HG02884 (cell line): ENCODE measurements at regions not wholly inside any gene's neighbourhood (a gene's known extent, or its start where the extent isn't known, plus 50 kb on each side); places are given as distances from the start of the nearest gene placed in this dataset.

ENCODE experiments used
- ATAC-seq: cut with Tn5 transposase; IDR thresholded peaks from one replicate; pipeline ENCODE4 v1.9.1; 2021; ENCODE audit warnings: mild to moderate bottlenecking, moderate library complexity; ENCODE audit not compliant: unreplicated experiment

DNA sequence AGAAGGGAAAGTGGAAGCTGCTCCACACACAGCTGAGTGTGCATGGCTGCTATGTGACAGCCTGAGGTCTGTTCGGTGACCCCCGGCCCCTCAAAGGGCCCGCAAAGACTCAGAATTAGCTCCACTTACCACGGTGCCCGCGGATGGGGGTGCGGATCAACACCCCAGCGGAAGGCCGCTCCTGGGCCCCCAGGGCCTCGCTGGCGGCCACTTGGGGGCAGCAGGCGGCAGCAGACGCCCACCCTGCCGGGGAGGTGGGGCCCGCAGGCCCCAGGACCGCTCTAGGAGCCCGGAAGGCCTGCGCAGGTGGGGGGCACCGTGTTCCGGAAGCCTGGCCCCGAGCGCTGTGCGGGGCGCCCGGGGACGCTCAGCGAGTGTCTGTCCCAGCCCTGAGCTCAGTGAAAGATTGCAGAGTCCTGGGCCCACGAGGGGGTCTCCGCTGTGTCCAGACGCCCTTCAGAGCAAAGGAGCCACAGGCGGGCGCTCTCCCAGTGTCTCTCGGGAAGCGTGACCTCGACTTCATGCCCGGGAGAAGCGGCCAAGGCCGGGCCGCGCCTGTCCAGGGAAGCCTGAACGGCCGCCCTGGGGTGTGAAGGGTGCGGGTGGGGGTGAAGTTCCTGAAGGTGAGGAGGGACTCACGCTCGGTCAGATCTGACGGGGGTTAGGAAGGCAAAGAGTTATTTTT lies 118.7 kb downstream of the VAPA start:
- no peak for ATAC-seq

DNA sequence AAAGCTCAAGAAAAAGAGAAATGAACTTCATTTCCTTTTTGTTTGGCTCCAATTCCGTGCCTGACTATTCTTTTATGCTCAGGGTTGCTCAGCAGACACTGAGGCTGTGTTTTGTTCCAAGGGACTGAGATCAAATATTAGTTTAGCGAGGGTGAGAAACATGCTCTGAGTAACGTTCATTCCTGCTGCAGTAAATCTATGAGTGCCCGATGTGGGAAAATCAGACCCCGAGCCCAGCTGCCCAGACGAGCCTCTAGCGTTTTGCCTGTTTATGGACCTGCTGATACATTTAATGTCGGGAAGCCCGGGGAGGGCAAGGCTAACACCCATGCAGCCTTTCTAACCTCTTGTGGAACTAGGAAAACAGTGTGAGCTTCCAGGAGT lies 119.2 kb downstream of the VAPA start:
- ATAC-seq: no peak

DNA sequence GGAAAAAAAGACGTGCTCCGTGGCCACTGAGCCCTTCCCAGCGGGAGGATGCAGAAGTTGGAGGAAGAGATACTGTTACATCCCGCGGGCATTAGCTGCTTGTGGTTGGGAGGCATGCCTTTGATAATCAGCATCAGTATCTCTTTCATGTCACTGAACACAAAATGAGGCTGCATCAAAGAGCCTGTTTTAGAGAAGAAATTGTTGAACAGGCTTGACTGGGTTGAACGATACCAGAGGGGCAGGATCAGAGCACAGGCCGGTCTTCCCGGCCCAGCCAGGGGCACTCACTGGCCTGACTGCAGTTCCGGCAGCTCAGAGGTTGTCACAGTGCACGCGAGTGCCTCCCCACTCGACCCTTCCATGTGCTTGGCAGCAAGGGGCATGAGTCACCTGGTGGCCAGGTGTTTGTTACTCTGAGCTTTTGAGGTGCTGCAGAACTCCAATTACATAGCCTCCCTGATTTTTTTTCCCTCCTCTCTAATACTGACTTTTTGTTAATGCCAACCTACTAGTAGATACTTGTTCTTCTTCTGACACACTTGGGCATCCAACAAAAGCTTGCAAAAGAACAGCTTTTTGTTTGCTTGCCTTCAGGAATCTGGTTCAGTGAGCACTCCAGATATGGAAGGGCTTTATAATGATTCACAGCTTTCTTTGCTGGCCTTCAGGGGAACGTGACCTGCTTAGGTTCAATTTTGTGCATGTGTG lies 121.6 kb downstream of the VAPA start:
- no peak for ATAC-seq

DNA sequence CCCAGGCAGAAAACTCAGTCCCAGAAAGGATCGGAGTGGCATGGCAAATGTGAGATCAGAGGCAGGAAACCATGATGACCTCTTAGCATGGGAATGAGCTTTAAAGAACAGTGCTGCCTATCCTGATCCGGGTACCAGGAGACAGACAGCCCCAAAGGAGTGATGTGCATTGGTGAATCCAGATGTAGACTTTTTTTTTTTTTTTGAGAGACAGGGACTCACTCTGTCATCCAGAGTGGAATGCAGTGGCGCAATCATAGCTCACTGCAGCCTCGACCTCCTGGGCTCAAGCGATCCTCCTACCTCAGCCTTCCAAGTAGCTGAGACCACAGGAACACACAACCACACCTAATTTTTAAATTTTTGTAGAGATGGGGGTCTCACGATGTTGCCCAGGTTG lies 122.7 kb downstream of the VAPA start:
- ATAC-seq: no peak

DNA sequence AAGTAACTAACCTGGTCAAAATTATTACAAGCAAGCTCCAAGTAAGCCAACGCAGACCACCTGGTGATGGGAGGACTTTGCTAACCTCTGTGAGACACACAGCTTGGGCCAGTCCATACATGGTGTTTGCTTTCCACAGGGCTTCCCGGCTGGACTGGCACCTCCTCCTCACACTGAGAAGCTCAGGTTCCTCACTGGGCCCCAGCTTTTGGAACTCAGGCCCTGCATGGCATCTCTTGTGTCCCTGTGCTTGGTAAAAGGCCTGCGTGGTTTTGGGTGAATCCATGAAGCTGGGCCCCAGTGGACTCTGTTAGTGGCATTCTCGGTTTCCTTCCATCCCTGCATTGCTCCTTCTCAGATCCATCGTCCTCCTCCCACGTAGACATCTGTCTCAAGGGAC lies 123.4 kb downstream of the VAPA start:
- ATAC-seq: no peak

DNA sequence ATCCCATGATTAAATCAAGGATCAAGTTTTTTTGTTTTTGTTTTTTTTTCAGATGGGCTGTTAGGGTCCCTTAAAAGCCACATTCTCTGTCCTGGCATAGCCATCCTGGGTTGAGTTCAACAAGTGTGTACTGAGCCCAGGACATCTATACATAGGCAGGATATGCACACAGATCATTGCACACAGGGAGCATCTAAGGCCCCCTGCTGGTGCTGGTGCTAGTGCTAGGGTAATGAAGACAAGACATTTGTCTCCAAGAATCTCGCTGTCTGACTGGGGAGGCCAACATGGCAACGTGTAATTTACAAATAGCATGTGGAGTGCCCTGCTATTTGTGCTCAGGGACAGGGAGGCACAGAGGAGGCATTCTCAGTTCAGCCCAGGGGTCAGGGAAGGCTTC lies 124.5 kb downstream of the VAPA start:
- ATAC-seq: no peak

DNA sequence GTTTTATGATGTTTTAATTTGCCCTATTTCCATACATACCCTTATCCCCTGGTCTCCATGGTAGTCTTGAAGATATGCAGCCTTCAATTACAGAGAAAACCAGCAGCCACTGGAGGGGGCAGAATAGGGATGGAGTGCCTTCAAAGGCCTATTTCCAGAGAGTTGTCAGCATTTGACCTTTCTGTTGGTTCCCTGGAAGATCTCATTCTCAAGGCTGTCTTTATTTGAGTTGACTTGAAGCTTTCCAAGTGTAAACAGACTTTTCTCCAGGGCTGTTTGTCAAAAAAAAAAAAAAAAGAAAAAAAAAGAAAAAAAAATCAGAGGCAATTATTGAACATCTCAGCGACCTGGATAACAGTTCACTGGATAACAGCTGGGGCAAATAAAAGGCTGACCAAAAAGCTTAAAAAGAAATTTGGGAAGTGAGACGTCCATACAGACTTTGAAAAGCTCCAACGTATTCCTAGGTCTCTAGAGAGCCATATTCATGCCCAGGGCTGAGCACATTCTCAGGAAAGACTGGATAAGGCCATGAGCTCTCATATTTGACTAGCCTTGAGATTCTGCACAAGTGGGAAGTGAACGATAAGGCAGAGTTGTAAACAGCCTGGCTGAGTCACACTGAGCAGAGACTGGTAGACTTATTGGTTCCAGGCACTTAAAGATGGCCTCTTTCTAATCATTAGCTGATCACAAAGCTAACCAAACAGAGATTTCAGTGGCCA lies 126.6 kb downstream of the VAPA start:
- ATAC-seq: no peak

DNA sequence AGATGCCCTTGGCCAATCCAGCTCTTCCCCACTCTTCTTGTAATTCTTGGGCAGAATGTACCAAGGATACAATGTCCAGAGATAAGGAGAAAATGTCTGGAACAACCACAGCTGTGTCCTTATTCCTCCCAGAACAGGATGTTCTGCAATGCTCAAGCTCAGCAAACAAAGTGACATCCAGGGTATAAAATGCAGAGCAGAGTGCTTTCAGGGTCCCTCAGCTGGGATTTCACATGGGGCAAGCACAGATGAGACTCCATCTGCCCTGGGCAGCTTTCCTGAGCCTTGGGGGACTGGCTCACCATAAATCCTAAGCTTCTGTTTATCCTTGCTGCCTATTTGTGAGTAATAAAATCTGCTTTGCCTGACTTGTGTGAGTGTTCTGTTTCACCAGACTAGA lies 127.4 kb downstream of the VAPA start:
- no peak for ATAC-seq

DNA sequence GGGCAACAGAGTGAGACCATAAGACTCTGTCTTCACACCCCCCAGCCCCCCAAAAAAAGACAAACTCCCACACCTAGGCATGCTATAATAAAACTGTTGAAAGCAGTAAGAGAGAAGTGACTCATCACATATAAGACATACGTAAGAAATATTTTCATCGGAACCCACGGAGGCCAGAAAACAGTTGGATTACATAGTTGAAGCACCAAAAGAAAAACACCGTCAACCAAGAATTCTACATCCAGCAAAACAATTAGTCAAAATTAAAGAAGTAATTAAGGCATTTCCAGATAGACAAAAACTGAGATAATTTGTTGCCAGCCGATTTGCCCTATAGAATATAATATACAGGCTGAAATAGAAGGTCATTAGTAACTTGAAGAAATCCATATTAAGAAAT lies 128.7 kb downstream of the VAPA start:
- no peak for ATAC-seq

DNA sequence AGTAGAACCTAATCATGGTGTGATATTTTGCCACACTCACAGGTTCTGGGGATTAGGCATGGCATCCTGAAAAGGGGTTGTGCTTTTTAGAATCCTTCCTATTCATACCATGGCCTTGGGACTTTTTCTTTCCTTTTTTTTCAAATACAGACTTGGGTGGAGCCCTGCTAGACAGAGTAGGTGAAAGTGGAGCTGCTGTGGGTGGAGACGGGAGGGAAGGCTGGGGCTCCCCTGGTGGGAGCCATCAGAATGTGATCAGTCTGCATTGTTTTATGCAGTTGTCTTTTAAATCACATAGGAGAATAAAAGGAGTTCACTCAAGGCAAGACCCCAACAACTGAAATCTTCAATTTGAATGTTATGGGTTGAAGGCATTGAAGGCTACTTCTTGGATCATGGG lies 130.2 kb downstream of the VAPA start:
- no peak for ATAC-seq

DNA sequence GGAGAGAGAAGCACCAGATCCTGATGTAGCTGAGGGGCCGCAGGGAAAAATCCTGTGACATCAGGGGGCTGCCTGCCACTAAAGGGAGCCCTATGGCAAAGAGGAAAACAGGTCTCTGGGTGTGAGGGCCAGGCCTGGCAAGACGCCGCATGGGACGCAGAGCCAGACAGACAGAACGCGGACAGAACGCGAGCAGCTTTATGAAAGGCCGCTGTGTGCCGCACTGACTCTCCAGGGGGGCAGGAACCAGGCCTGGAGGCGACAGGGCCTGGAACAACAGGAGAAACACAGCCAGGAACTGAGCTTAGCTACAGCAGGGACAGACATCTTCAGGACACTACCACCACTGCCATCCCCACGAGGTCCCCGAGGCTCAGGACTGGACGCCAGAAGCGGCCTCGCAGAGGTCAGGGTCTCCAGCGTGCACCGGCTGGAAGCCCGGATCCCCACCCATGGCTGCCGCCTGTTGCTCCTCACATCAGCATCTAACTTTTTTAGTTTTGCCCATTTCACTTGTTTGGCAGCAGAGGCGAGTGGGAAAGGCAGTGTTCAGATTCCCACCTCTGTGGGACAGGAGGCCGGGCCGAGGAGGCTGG lies 131.6 kb downstream of the VAPA start:
- ATAC-seq: no peak

DNA sequence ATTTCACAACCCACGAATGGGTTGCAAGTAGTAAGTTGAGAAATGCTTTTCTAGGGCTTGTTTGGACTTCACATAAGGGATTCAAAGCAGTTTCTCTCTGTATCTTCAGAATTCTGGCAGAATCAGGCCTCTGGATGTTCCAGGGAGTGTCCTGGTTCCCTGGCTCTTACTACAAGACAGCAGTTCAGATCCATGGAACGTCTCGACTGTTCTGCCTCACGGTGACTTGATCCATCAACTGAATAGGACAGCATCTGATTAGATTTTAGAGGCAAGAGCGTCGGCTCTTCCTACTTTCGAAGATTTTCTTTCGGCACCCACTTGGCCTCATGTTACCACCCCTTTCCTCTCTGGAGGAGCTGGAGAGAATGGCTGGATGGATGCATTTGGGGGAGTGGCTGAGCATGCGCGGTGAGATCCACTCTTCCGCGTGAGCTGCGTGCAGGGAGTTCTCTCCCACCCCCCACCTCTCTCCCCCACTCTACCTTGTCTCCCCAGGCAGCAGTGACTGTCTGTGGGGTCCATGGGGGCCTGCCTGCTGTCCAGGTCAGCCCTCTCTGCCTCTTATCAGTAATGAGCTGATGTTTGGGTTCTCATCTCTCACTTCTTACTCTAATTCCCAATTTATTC lies 132.5 kb downstream of the VAPA start:
- no peak for ATAC-seq

DNA sequence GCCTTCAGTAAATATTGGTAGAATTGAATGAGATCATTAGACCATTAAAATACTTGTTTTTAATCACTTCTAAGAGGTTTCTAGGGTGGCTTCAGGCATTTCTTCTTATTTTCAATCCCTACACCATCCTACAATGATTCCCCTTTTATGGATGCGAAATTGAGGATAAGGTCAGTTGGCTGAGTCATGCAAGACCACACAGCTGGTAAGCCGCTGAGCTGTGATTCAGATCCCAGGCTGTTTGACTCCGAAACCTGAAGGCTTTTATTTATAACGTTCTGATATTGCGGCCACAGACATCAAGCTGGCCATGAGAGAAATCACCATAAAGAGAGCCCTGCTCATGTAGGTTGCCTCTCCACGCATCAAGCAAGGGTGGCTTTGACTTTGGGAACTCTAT lies 133.4 kb downstream of the VAPA start:
- no peak for ATAC-seq

DNA sequence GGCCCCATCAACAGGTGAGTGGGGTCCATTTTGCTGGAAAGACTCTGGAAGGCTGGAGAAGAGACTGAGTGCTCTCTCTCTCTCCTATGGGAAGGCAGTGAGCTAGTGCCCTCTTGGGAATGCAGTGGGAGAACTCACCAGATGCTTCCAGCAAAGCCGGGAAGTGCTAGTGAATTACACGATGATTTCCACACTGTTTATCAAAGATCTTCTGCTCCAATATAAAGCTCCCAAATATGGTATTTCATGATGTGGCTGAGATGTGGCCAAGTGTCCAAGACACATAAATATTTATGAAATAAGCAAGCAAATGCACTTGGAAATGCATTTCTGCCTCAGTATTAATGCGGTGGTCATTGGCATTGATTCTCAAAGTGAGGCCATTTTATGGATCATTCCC lies 135.9 kb downstream of the VAPA start:
- ATAC-seq: no peak

DNA sequence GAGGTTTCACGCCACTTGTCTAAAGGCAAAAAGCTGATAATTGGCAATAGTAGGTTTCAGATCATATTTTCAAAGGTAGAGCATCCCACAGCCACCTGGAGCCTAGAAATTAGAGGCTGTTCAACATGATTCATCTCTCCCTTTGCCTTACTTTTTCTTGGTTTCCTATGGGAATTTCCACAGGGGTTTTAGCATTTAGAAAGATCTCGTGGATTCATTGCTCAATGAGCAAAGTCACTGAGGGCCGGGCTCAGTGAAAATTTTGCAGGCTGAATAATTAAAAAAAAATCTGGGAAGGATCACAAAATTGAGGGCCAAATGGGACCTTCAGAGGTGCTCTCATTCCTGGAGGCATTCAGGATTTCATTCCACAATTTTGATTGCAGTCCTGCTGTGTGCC lies 137.1 kb downstream of the VAPA start:
- no peak for ATAC-seq

DNA sequence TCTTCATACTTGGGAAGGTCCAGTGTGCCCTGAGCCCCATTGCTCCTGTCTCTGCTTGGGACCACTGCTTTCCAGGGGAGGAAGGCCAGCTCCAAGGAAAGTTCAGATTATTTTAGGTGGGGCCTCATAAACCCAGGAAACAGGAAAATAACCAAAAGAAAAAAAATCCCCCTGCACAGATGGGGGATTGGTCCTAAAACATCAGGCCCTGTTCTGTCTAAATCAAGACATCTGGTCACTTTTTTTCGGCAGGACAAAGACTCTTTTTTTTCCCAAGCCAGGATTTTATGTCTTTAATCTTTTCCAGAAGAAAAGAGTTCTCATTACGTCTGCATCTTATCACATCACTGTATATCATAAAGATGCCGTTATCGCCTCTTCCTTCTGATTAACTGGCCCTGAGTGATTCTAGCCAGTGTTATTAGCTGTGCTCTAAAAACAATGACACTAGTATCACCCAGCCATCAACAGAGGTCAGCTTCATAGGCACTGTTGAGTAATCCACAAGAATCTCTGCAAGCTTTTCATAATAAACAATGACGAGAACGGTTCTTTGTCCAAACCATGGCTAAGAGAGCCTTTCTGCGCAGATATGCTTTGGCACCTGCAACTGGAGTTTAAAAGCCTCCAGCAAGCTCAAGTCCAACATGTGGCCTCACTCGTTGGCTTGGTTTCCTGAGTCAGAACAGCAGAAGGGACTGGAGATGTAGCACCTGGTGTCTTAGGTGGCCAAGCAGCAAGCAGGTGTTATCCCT lies 138.2 kb downstream of the VAPA start:
- ATAC-seq: no peak

DNA sequence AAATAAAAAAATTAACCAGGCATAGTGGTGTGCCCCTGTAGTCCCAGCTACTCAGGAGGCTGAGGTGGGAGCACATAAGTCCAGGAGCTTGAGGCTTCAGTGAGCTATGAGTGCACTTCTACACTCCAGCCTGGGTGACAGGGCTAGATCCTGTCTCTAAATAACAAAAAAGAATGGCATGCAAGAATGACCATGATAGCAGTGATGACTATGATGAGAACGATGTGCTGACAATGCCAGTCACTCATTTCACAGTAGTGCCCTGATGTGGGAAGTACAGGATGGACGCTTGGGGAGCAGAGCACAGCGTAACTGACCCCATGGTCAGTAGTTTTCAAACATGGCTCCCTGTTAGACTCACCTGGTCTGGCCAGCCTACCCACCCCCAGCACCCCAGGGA lies 139.1 kb downstream of the VAPA start:
- ATAC-seq: no peak

DNA sequence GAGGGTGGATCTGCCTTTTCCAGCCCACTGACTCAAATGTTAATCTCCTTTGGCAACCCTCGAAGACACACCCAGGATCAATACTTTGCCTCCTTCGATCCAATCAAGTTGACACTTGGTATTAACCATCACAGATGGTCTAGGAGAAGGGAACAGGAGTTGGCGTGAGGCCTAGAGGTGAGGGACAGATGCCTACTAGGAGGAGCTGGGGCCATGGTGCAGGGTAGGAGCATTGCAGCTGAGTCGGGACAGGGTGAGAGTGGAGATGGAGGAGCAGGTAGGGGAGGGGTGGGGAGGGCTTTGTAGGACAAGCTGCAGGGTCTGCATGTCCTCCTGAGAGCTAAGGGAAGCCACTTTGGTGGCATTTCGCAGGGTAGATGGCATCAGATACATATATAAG lies 140.0 kb downstream of the VAPA start:
- no peak for ATAC-seq

DNA sequence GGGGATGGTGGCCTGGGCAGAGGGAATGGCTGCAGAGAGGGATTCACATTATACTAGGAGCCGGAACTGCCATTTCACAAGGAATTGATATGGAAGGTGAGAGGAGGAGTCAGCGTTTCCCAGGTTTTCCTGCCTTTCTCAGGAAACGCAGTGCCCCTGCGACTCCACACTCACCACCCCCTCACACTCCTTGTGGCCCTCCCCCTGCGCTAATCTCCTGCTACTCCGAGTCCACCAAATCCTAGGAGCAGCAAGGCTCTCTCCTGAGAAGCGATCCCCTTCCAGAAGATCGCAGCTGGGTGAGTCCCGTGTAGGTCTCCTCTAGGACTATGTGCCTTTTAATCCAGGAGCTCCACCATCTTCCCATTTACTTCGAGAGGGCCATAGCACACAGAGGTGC lies 140.6 kb downstream of the VAPA start:
- ATAC-seq: no peak

DNA sequence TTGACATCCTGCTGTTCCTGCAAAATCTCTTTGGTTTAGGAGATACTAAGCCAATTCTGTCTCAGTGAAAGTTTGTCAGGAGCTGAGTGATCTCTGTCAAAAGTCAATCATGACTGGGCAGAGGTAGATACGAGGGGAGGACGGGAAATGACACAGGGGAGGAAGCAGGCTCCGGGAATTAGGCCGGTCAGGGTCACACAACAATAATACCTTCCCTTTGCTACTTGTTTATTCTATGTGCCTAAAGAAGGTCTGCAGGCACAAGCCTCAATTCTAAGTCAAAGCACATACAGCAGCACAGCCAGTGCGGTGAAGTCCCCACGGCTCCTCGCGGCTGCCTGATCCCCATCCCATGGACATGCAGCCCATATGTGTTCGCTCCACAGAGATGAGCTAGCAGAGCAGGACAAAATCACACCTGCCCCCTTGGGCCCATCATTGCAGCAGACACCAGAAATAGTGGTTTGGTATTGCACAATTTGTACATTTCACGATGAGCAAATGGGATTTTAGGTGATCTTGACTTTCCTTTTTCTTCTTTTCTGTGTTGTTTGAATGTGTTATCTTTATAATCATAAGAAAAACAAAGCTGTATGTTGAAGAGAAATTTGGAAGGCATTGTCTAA lies 141.4 kb downstream of the VAPA start:
- ATAC-seq: no peak
